Astrocyte (in vitro differentiated cells and primary cell): ENCODE measurements at regions not wholly inside any gene's neighbourhood (a gene's known extent, or its start where the extent isn't known, plus 50 kb on each side); places are given as distances from the start of the nearest gene placed in this dataset.

Source experiments
- DNase-seq: peaks from one replicate; pipeline ENCODE4 v3.0.0-alpha.2; 2010; ENCODE audit warnings: low read depth
- FAIRE-seq: peaks from 2 replicates; lab custom pipeline; 2011; peaks lifted over from hg19 to GRCh38; lab: Jason Lieb, UNC
- H2AFZ ChIP-seq: 2 replicates; pipeline ENCODE4 v1.6.0; 2012; ENCODE audit warnings: low read depth, low read length, inconsistent platforms
- H3K27ac ChIP-seq: 2 replicates; pipeline ENCODE4 v1.5.1; 2011; ENCODE audit warnings: low read depth, low read length, inconsistent platforms
- H3K27me3 ChIP-seq: 2 replicates; pipeline ENCODE4 v1.6.0; 2011; ENCODE audit warnings: low read length, inconsistent platforms; ENCODE audit not compliant: insufficient read depth
- H3K36me3 ChIP-seq: 2 replicates; pipeline ENCODE4 v1.5.1; 2011; ENCODE audit warnings: low read length, inconsistent platforms; ENCODE audit not compliant: insufficient read depth
- H3K4me1 ChIP-seq: 2 replicates; pipeline ENCODE4 v1.5.1; 2011; ENCODE audit warnings: low read length, inconsistent platforms; ENCODE audit not compliant: insufficient read depth
- H3K4me2 ChIP-seq: 2 replicates; pipeline ENCODE4 v1.6.0; 2012; ENCODE audit warnings: low read length, inconsistent platforms
- H3K4me3 ChIP-seq: 2 replicates; pipeline ENCODE4 v1.5.1; 2011; ENCODE audit warnings: low read depth, mild to moderate bottlenecking, low read length, inconsistent platforms; ENCODE audit not compliant: insufficient read depth
- H3K79me2 ChIP-seq: 2 replicates; pipeline ENCODE4 v1.6.0; 2012; ENCODE audit warnings: mild to moderate bottlenecking, low read length, inconsistent platforms; ENCODE audit not compliant: insufficient read depth
- H3K9ac ChIP-seq: 2 replicates; pipeline ENCODE4 v1.6.0; 2012; ENCODE audit warnings: mild to moderate bottlenecking, low read length, inconsistent platforms
- H3K9me3 ChIP-seq: 2 replicates; pipeline ENCODE4 v1.5.1; 2012; ENCODE audit warnings: low read depth, mild to moderate bottlenecking, low read length, inconsistent platforms; ENCODE audit not compliant: insufficient read depth
- H4K20me1 ChIP-seq: 2 replicates; pipeline ENCODE4 v1.6.0; 2012; ENCODE audit warnings: low read length, inconsistent platforms; ENCODE audit not compliant: insufficient read depth
- H3K27ac Mint-ChIP-seq: one replicate; pipeline ENCODE4 v1.8.0; 2021; ENCODE audit warnings: mild to moderate bottlenecking, mixed read lengths; ENCODE audit not compliant: unreplicated experiment
- H3K27me3 Mint-ChIP-seq: one replicate; pipeline ENCODE4 v1.8.0; 2021; ENCODE audit warnings: low read depth, mixed read lengths; ENCODE audit not compliant: unreplicated experiment
- H3K36me3 Mint-ChIP-seq: one replicate; pipeline ENCODE4 v1.8.0; 2021; ENCODE audit warnings: low read depth, mixed read lengths; ENCODE audit not compliant: unreplicated experiment
- H3K4me1 Mint-ChIP-seq: one replicate; pipeline ENCODE4 v1.8.0; 2021; ENCODE audit warnings: low read depth, mixed read lengths; ENCODE audit not compliant: unreplicated experiment
- H3K4me3 Mint-ChIP-seq: one replicate; pipeline ENCODE4 v1.8.0; 2021; ENCODE audit warnings: mild to moderate bottlenecking, moderate library complexity, mixed read lengths; ENCODE audit not compliant: unreplicated experiment
- H3K9me3 Mint-ChIP-seq: one replicate; pipeline ENCODE4 v1.8.0; 2021; ENCODE audit warnings: mild to moderate bottlenecking, mixed read lengths; ENCODE audit not compliant: unreplicated experiment
- EZH2 ChIP-seq: IDR thresholded peaks from 2 replicates; pipeline ENCODE4 v1.6.1; 2012; ENCODE audit warnings: mild to moderate bottlenecking, low read length, inconsistent platforms; ENCODE audit not compliant: insufficient read depth
- TF ChIP-seq, protein P1 (sequence below): IDR thresholded peaks from 2 replicates; pipeline ENCODE4 v1.5.1; 2011; ENCODE audit warnings: low read depth, mild to moderate bottlenecking, inconsistent platforms, low read length, moderate library complexity; ENCODE audit not compliant: insufficient read depth

DNA sequence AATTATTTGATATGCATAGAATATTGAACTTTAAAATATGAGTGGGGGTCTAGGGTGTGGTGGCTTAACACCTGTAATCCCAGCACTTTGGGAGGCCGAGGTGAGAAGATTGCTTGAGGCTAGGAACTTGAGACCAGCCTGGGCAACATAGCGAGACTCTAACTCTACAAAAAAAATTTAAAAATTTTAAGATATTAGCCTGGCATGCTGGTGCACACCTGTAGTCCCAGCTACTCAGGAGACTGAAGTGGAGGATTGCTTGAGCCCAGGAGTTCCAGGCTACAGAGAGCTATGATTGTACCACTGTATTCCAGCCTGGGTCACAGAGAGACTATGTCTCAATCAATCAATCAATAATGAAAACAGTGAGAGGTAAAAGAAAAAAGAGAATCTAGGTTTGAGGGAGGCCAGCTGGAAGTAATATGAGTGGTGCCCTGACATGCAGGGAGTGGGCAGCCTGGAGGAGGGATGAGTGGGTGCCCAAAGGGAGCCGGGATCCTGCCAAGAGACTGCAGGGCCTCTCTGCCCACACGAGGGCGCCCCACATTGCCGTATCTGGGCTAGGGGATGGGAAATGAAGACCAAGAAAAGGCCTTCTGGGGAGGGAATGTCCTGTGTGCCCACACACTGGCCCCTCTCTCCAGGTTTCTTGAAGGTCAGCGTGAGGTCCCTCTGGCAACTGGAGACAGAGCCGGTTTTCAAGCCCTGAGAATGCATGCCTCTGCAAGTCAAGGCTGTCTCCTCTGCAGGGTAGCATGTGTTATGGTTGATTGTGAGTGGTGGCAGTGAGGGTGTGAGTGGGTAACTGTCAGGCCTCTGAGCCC lies 93.9 kb upstream of the PPM1J start:
- H3K36me3 ChIP-seq: no peaks in the 10 kb centered on the region
- TF ChIP-seq, protein P1, sequence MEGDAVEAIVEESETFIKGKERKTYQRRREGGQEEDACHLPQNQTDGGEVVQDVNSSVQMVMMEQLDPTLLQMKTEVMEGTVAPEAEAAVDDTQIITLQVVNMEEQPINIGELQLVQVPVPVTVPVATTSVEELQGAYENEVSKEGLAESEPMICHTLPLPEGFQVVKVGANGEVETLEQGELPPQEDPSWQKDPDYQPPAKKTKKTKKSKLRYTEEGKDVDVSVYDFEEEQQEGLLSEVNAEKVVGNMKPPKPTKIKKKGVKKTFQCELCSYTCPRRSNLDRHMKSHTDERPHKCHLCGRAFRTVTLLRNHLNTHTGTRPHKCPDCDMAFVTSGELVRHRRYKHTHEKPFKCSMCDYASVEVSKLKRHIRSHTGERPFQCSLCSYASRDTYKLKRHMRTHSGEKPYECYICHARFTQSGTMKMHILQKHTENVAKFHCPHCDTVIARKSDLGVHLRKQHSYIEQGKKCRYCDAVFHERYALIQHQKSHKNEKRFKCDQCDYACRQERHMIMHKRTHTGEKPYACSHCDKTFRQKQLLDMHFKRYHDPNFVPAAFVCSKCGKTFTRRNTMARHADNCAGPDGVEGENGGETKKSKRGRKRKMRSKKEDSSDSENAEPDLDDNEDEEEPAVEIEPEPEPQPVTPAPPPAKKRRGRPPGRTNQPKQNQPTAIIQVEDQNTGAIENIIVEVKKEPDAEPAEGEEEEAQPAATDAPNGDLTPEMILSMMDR: peak; percentile 91
- TF ChIP-seq EZH2: no peak
- H3K4me3 ChIP-seq: no peak overlapping the region
- Mint-ChIP-seq H3K27ac (peak overlapping the region; percentile 28), H3K9me3 (no peaks in the 10 kb centered on the region), H3K27me3 (peaks cover 21% of the 10 kb centered on the region), H3K4me3 (no peak overlapping the region), H3K4me1 (peaks cover 21% of the 10 kb centered on the region), H3K36me3 (no peaks in the 10 kb centered on the region)
- H2AFZ ChIP-seq: peak overlapping the region; percentile 58
- no peak overlapping the region for H3K27ac ChIP-seq
- no peaks in the 10 kb centered on the region for H3K4me1 ChIP-seq
- no peak for FAIRE-seq
- H3K79me2 ChIP-seq: no peaks in the 10 kb centered on the region
- no peak overlapping the region for H3K4me2 ChIP-seq
- H3K27me3 ChIP-seq: peaks cover 4% of the 10 kb centered on the region
- peak; percentile 31 for DNase-seq
- H3K9ac ChIP-seq: no peak overlapping the region
- H4K20me1 ChIP-seq: no peaks in the 10 kb centered on the region
- H3K9me3 ChIP-seq: no peaks in the 10 kb centered on the region

DNA sequence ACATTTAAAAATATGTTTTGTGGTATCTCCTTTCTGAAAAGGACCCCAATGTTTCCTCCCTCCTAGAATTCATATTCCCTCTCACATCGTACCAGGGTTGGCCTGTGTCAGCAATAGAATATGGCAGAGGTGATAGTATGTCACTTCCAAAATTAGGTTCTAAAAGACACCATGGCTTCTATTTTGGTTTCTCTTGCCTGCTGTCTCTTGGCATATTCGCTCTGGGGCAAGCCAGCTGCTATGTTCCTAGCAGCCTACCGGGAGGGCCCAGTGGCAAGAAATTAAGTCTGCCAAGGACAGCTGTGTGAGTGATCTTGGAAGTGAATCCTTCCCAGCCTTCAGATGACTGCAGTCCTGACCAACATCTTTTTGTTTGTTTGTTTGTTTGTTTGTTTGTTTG lies 92.9 kb upstream of the PPM1J start:
- TF ChIP-seq, protein P1: no peak
- TF ChIP-seq EZH2: no peak
- H4K20me1 ChIP-seq: no peaks in the 10 kb centered on the region
- peaks cover 27% of the 10 kb centered on the region for H3K27me3 Mint-ChIP-seq
- no peak overlapping the region for H3K27ac ChIP-seq
- H3K27me3 ChIP-seq: peaks cover 4% of the 10 kb centered on the region
- H3K9me3 ChIP-seq: no peaks in the 10 kb centered on the region
- no peaks in the 10 kb centered on the region for H3K79me2 ChIP-seq
- peaks cover 15% of the 10 kb centered on the region for H3K4me1 Mint-ChIP-seq
- no peak overlapping the region for H3K4me3 ChIP-seq
- DNase-seq (no peak), FAIRE-seq (no peak)
- H3K36me3 ChIP-seq: no peaks in the 10 kb centered on the region
- peaks cover 2% of the 10 kb centered on the region for H3K9me3 Mint-ChIP-seq
- no peaks in the 10 kb centered on the region for H3K4me1 ChIP-seq
- no peak overlapping the region for H3K4me3 Mint-ChIP-seq
- H3K36me3 Mint-ChIP-seq: no peaks in the 10 kb centered on the region
- H3K9ac ChIP-seq: no peak overlapping the region
- H3K4me2 ChIP-seq: no peak overlapping the region
- no peak overlapping the region for H3K27ac Mint-ChIP-seq
- H2AFZ ChIP-seq: no peak overlapping the region

DNA sequence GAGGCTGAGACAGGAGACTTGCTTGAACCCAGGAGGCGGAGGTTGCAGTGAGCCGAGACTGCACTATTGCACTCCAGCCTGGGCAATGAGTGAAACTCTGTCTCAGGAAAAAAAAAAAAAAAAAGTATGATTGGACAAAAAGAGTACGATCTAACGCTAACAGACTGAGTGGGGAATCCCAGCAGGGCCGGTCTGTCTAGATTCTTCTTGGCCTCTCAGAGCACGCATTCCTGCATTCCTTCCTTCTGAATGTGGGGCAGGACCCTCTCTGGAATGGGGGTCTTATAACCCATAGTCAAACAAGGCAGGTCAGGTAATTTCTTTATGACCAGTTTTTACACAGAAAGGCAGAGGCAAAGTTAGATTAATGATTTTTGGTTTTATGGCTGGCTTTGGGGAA lies 92.0 kb upstream of the PPM1J start:
- Mint-ChIP-seq H3K9me3 (peaks cover 2% of the 10 kb centered on the region), H3K4me3 (no peak overlapping the region), H3K27ac (no peak overlapping the region), H3K27me3 (peaks cover 29% of the 10 kb centered on the region), H3K36me3 (no peaks in the 10 kb centered on the region), H3K4me1 (peaks cover 15% of the 10 kb centered on the region)
- H3K79me2 ChIP-seq: no peaks in the 10 kb centered on the region
- DNase-seq (no peak), FAIRE-seq (no peak)
- H4K20me1 ChIP-seq: no peaks in the 10 kb centered on the region
- no peak overlapping the region for H3K4me3 ChIP-seq
- H3K36me3 ChIP-seq: no peaks in the 10 kb centered on the region
- TF ChIP-seq, protein P1: no peak
- no peak for TF ChIP-seq EZH2
- H3K4me2 ChIP-seq: no peak overlapping the region
- H3K9me3 ChIP-seq: no peaks in the 10 kb centered on the region
- H2AFZ ChIP-seq: no peak overlapping the region
- no peak overlapping the region for H3K9ac ChIP-seq
- H3K4me1 ChIP-seq: no peaks in the 10 kb centered on the region
- no peak overlapping the region for H3K27ac ChIP-seq
- peaks cover 4% of the 10 kb centered on the region for H3K27me3 ChIP-seq
